NCI-H2171 treated with DMSO at 0.1 percent for 48 hours (cell line): ENCODE measurements at regions not wholly inside any gene's neighbourhood (a gene's known extent, or its start where the extent isn't known, plus 50 kb on each side); places are given as distances from the start of the nearest gene placed in this dataset.

Experiments used
- DNase-seq: peaks from one replicate; lab custom pipeline; 2025; lab: John Stamatoyannopoulos, UW

DNA sequence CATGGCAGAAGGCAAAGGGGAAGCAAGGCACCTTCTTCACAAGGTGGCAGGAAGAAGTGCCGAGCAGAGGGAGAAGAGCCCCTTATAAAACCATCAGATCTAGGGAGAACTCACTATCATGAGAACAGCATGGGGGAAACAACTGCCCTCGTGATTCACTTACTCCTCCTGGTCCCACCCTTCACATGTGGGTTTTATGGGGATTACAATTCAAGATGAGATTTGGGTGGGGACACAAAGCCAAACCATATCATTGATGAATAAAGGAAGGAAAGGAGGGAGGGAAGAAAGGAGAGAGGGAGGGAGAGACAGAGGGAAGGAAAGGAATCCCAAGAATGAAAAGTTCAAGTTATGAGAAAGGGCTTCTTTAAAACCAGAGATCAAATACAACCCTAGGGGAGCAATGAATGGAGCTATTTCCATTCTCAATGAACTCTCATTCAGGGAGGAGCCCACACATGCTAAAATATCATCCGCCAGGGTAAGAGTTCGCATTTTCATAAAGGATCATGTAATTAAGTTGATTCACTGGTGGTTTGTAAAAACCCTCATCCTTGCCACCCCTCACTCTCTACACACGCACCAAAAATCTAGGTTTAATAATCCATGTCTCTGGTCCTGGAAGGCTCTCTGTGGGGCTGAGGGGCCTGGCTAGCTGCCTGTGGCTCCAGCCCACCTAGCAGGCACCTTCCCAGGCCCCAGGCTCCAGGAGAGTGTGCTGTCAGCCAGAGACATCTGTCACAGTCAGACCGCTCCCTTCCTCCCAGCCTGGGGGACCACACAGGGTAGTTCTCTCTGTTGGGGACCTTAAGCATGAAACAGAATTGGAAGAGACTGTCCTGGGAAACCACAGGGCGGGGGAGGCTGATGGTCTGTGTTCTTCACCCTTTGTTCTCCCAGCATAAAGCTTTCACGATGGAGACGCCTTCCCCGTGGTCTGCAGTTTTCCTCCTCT lies 94.0 kb downstream of the CCDC185 start:
- no peak for DNase-seq

DNA sequence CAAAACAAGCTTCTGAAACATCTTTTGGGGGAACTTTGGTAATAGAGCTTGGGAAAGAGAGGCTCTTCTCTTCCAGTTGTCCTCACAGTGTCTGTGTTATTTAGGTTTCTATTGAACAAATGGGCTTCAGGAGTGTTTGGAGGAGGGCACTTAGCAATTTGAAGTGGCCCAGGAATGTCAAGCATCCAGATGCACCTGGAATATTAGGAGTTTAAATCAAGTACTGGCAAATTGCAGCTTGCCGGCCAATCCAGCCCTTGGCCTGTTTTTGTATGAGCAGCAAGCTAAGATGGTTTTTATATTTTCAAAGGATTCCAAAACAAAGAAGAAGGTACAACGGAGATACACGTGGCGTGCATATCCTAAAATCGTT lies 94.7 kb downstream of the CCDC185 start:
- no peak for DNase-seq

- DNase-seq, result no peak
Observed at GRCh38 chr1:223489439-223489838, 96.2 kb downstream of the CCDC185 start.

GRCh38 chr1:223490256-223490655 lies 97.0 kb downstream of the CCDC185 start:
- DNase-seq, result no peak
